A549 (cell line): ENCODE measurements at regions not wholly inside any gene's neighbourhood (a gene's known extent, or its start where the extent isn't known, plus 50 kb on each side); places are given as distances from the start of the nearest gene placed in this dataset.
A peak's percentile ranks its signal among the peaks of the same experiment; 100 is the strongest.

Experiments used
- ATAC-seq, 2 experiments: fragments of 200-7000 bp in 1 of 2; fragments of >200 bp in 1 of 2; cut with Nextera tagmentation in 1 of 2; cut with Tn5 transposase in 1 of 2; 3 replicates each; pipeline versions ENCODE4 v1.8.0 to v1.9.1; 2018 to 2020; ENCODE audit warnings: mild to moderate bottlenecking in 1 of 2, moderate library complexity in 1 of 2
- CTCF ChIA-PET: fragments of 300-600 bp; sonication (Branson Sonifier 250); formaldehyde crosslinking; extraction: SDS; loops from one replicate; lab custom pipeline; 2021; ENCODE audit warnings: antibody characterized with exemption, inconsistent platforms; lab: Yijun Ruan, JAX
- POLR2A ChIA-PET: fragments of 350-600 bp; formaldehyde crosslinking; extraction: SDS; loops from one replicate; lab custom pipeline; 2021; ENCODE audit warnings: antibody characterized with exemption, inconsistent platforms; lab: Yijun Ruan, JAX
- DNase-seq, 2 experiments: peaks; one replicate each; pipeline versions ENCODE4 v3.0.0 to v3.0.0-alpha.2; 2011 to 2016; ENCODE audit warnings: low read depth in 1 of 2, low spot score in 1 of 2
- FAIRE-seq: peaks from 2 replicates; lab custom pipeline; 2011; peaks lifted over from hg19 to GRCh38; lab: Jason Lieb, UNC
- H3K27ac ChIP-seq, 2 experiments: fragments of >200 bp; sonication (Bioruptor Twin); formaldehyde crosslinking; 3 replicates each; pipeline ENCODE4 v1.5.1; 2016 to 2017
- H3K4me1 ChIP-seq: fragments of >200 bp; sonication (Bioruptor Twin); formaldehyde crosslinking; 3 replicates; pipeline ENCODE4 v1.6.1; 2016
- H3K4me2 ChIP-seq: fragments of >200 bp; sonication (Bioruptor Twin); formaldehyde crosslinking; 3 replicates; pipeline ENCODE4 v1.6.1; 2016
- H3K4me3 ChIP-seq: fragments of >200 bp; sonication (Bioruptor Twin); formaldehyde crosslinking; 3 replicates; pipeline ENCODE4 v1.5.1; 2016
- H3K9me3 ChIP-seq: fragments of >200 bp; sonication (Bioruptor Twin); formaldehyde crosslinking; 3 replicates; pipeline ENCODE4 v1.6.1; 2016
- CEBPB ChIP-seq, 2 experiments: fragments of >200 bp in 1 of 2; sonication (Bioruptor Twin) in 1 of 2; formaldehyde crosslinking in 1 of 2; IDR thresholded peaks; 2 replicates each; pipeline ENCODE4 v1.6.1; 2012 to 2016
- CHD4 ChIP-seq: fragments of 200-600 bp; sonication (generic); IDR thresholded peaks from 2 replicates; pipeline ENCODE4 v1.6.1; 2016; ENCODE audit warnings: antibody characterized with exemption, mild to moderate bottlenecking, borderline replicate concordance
- EHMT2 ChIP-seq: fragments of 200-600 bp; sonication (generic); IDR thresholded peaks from 2 replicates; pipeline ENCODE4 v1.6.1; 2016; ENCODE audit warnings: antibody characterized with exemption, low read depth, mild to moderate bottlenecking, moderate library complexity
- ELK1 ChIP-seq: fragments of 150-350 bp; IDR thresholded peaks from 2 replicates; pipeline ENCODE4 v1.6.1; 2014; ENCODE audit warnings: low read depth, mild to moderate bottlenecking, low read length
- FOSL2 ChIP-seq, 2 experiments: fragments of 450-650 bp in 1 of 2; fragments of >200 bp in 1 of 2; sonication (Bioruptor Twin) in 1 of 2; formaldehyde crosslinking; IDR thresholded peaks; 2 replicates each; pipeline versions ENCODE4 v1.5.0 to v1.6.1; 2016 to 2020; ENCODE audit warnings: mild to moderate bottlenecking in 1 of 2, moderate library complexity in 1 of 2
- HOXB5 ChIP-seq: fragments of 250-450 bp; sonication (Bioruptor Pico); IDR thresholded peaks from 2 replicates; pipeline ENCODE4 v1.5.0; 2020; ENCODE audit warnings: mild to moderate bottlenecking, moderate library complexity
- JUNB ChIP-seq: fragments of >200 bp; sonication (Bioruptor Twin); formaldehyde crosslinking; IDR thresholded peaks from 2 replicates; pipeline ENCODE4 v1.6.1; 2016
- KDM1A ChIP-seq: fragments of 200-600 bp; sonication (generic); IDR thresholded peaks from 2 replicates; pipeline ENCODE4 v1.6.1; 2016; ENCODE audit warnings: low read depth, mild to moderate bottlenecking
- KDM5A ChIP-seq: fragments of 200-600 bp; sonication (generic); IDR thresholded peaks from 2 replicates; pipeline ENCODE4 v1.6.1; 2016; ENCODE audit warnings: antibody characterized with exemption, mild to moderate bottlenecking
- MAFK ChIP-seq: fragments of 450-650 bp; IDR thresholded peaks from 2 replicates; pipeline ENCODE4 v1.6.1; 2014; ENCODE audit not compliant: partially characterized antibody
- MAX ChIP-seq: IDR thresholded peaks from 2 replicates; pipeline ENCODE4 v1.6.1; 2012
- MAZ ChIP-seq: fragments of 150-350 bp; IDR thresholded peaks from 2 replicates; pipeline ENCODE4 v1.6.1; 2014; ENCODE audit warnings: antibody characterized with exemption, low read depth, low read length, borderline replicate concordance
- MYC ChIP-seq: IDR thresholded peaks from 2 replicates; pipeline ENCODE4 v1.6.1; 2012; ENCODE audit warnings: mild to moderate bottlenecking, inconsistent platforms, low read length, improper control_type of control experiment, borderline replicate concordance
- PBX3 ChIP-seq: IDR thresholded peaks from 2 replicates; pipeline ENCODE4 v1.6.1; 2012
- PHF8 ChIP-seq: fragments of 200-600 bp; sonication (generic); IDR thresholded peaks from 2 replicates; pipeline ENCODE4 v1.6.1; 2016; ENCODE audit warnings: low read depth, mild to moderate bottlenecking, antibody characterized with exemption, moderate library complexity, borderline replicate concordance
- POLR2A ChIP-seq: IDR thresholded peaks from 2 replicates; pipeline ENCODE4 v1.6.1; 2012; ENCODE audit warnings: mild to moderate bottlenecking, low read length
- REST ChIP-seq: fragments of 200-600 bp; sonication (generic); IDR thresholded peaks from 2 replicates; pipeline ENCODE4 v1.6.1; 2016; ENCODE audit warnings: antibody characterized with exemption, mild to moderate bottlenecking, moderate library complexity
- SMC3 ChIP-seq: fragments of >200 bp; sonication (Bioruptor Twin); formaldehyde crosslinking; IDR thresholded peaks from 3 replicates; pipeline ENCODE4 v1.6.1; 2018; ENCODE audit warnings: inconsistent platforms
- TFCP2L1 ChIP-seq: fragments of 250-450 bp; sonication (Bioruptor Pico); IDR thresholded peaks from 2 replicates; pipeline ENCODE4 v1.5.0; 2021; ENCODE audit warnings: mild to moderate bottlenecking
- TP53 ChIP-seq: fragments of 250-450 bp; sonication (Bioruptor Pico); IDR thresholded peaks from 2 replicates; pipeline ENCODE4 v1.5.0; 2021; ENCODE audit warnings: mild to moderate bottlenecking, moderate library complexity
- USF2 ChIP-seq: fragments of 450-650 bp; IDR thresholded peaks from 2 replicates; pipeline ENCODE4 v1.6.1; 2014; ENCODE audit warnings: antibody characterized with exemption
- ZNF302 ChIP-seq: fragments of 250-450 bp; sonication (Bioruptor Pico); IDR thresholded peaks from 2 replicates; pipeline ENCODE4 v1.9.0; 2021; ENCODE audit warnings: inconsistent platforms, mild to moderate bottlenecking, moderate library complexity
- WGBS: methylation state at CpG from one replicate; pipeline ENCODE4 v1.1.6; 2017; ENCODE audit errors: missing lambda C conversion rate; 5-methylcytosine and 5-hydroxymethylcytosine counted together

- CTCF ChIA-PET: interaction anchor here (1.4 kb wide), 1 partner anchor 13 kb away, joined by 3 read pairs; no protein-coding TSS in a partner anchor
Measured at GRCh38 chr18:53796040-53796729, 428.3 kb downstream of the MBD2 start.

GRCh38 chr18:53795610-53796009 lies 428.9 kb downstream of the MBD2 start:
- Histone ChIP-seq H3K4me1 (peaks cover 7% of the 10 kb centered on the region; the same call in 2 of the 3 replicates), H3K4me2 (0 out of 3 replicates have a peak overlapping the region, but pooled peaks have one; percentile 10), H3K4me3 (no peak overlapping the region), H3K9me3 (no peaks in the 10 kb centered on the region), H3K27ac (peak overlapping the region; percentile 12 to 24; a peak in 1 of 6 replicates)
- CTCF ChIA-PET: interaction anchor here (1.4 kb wide), 1 partner anchor 12 kb away, joined by 3 read pairs; no protein-coding TSS in a partner anchor
- DNase-seq: no peak
- POLR2A ChIA-PET: no interaction called here
- ATAC-seq: no peak
- TF ChIP-seq ZNF302 (CRISPR knock-in tag) (no peak), TFCP2L1 (CRISPR knock-in tag) (no peak), USF2 (no peak), KDM1A (no peak), MAFK (no peak), REST (no peak)
- TF ChIP-seq, all 56 proteins: peak for 0
- FAIRE-seq: no peak

More at GRCh38 chr18:53796040-53796729, 428.3 kb downstream of the MBD2 start:
- WGBS: 17% methylated on average over 1 of the region's 1 CpG
- Histone ChIP-seq H3K27ac (peak overlapping the region; percentile 36 to 49; a peak in 3 of 6 replicates), H3K9me3 (no peaks in the 10 kb centered on the region), H3K4me1 (peaks cover 7% of the 10 kb centered on the region; the same call in 2 of the 3 replicates), H3K4me2 (peak overlapping the region; percentile 10; the same call in 1 of the 3 replicates), H3K4me3 (no peak overlapping the region)
- TF ChIP-seq JUNB (peak; percentile 65), POLR2A (no peak), MAX (no peak), TP53 (CRISPR knock-in tag) (no peak), MYC (no peak), CEBPB (IDR thresholded peaks at IDR 0.05) (peak; percentile 26 to 52; a peak in 1 of 4 replicates), SMC3 (no peak), PBX3 (no peak), TFCP2L1 (CRISPR knock-in tag) (no peak), HOXB5 (CRISPR knock-in tag) (no peak), FOSL2 (IDR thresholded peaks at IDR 0.05) (peak; percentile 70; the same call in 1 of the 2 replicates), FOSL2 (CRISPR knock-in tag; IDR thresholded peaks at IDR 0.05) (peak; percentile 69)
- ATAC-seq: peak in 1 of 2 experiments; percentile 74; a peak in 2 of 6 replicates
- FAIRE-seq: no peak
- POLR2A ChIA-PET: no interaction called here
- peak in 1 of 2 experiments; percentile 7 for DNase-seq

- H3K9me3 ChIP-seq: no peaks in the 10 kb centered on the region
- ATAC-seq (no peak), FAIRE-seq (no peak), DNase-seq (no peak)
- ChIA-PET CTCF (no interaction called here), POLR2A (no interaction called here)
- no peak overlapping the region for H3K4me2 ChIP-seq
- WGBS: 19% methylated on average over 3 of the region's 3 CpGs
- H3K4me3 ChIP-seq: no peak overlapping the region
- H3K4me1 ChIP-seq: peaks cover 7% of the 10 kb centered on the region; the same call in 2 of the 3 replicates
- H3K27ac ChIP-seq: no peak overlapping the region
- no peak for TF ChIP-seq ELK1
- TF ChIP-seq REST: no peak
- no peak for TF ChIP-seq MAZ
- TF ChIP-seq CHD4: no peak
- no peak for TF ChIP-seq KDM5A
- TF ChIP-seq PHF8: no peak
- no peak for TF ChIP-seq EHMT2
Measured at GRCh38 chr18:53795061-53795460, 429.4 kb downstream of the MBD2 start.
